GM19463 (cell line): ENCODE measurements at regions not wholly inside any gene's neighbourhood (a gene's known extent, or its start where the extent isn't known, plus 50 kb on each side); places are given as distances from the start of the nearest gene placed in this dataset.

Experiments used
- ATAC-seq: cut with Tn5 transposase; IDR thresholded peaks from one replicate; pipeline ENCODE4 v1.9.1; 2021; ENCODE audit warnings: mild to moderate bottlenecking, moderate library complexity; ENCODE audit not compliant: unreplicated experiment

- no peak for ATAC-seq
Measured at GRCh38 chr2:129247751-129248150, 731.7 kb upstream of the RAB6C start.

DNA sequence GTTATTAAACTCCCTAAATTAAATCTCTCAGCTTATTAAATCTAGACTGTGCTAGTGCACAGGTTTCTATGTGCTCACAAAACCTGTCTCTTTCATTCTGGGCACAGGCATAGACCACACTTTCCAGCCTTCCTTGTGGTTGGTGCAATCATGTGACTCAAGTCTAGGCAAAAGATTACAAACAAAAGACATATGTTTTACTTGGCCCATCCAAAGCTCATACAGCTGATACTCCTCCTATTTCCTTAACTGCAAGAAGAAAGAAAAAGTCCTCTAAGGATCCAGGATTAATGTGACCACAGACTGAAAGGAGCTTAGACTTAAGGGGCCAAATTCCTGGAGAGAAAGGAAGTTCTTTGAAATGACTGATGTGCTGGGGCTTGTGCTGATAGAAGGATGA, 731.3 kb upstream of the RAB6C start:
- ATAC-seq: no peak

GRCh38 chr2:129252781-129253460, 726.5 kb upstream of the RAB6C start:
- no peak for ATAC-seq

GRCh38 chr2:129253461-129253812, 726.0 kb upstream of the RAB6C start:
- no peak for ATAC-seq

DNA sequence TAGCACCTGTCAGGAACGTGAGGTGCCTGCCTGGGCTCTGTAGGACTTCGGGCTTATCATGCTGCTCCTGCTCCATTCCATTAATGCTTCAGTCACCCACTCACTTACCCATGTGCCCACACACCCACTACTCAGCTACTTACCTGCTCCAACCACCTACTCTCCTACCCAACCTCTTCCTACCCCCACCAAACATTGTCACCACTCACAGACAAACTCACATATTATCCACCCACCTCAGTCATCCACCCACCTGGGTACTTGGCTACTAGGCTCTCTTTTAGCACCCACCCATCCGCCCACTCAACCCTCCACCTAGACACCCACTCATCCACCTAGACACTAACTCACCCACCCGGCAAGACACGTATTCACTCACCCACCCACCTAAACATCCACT, 724.7 kb upstream of the RAB6C start:
- no peak for ATAC-seq

- ATAC-seq: no peak
Measured at GRCh38 chr2:129255610-129256313, 723.7 kb upstream of the RAB6C start.

DNA sequence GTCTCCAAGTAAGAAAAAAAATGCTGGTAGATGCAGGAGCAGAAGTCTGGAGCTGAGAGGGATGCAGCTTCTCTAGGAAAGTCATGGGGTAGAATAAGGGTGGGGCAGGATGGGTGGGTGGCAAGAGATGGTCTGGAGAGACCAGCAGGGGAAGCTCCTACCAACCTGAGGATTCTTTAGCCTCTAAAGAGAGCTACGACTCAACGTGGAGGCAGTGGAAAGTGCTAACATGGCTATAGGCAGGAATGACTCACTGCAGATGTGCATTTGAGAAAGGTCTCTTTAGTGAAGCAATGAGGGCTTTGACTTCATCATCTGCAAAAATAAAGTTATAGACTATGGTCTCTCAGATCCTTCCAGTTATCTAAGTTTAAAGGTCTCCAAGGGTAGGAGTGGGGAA, 722.8 kb upstream of the RAB6C start:
- no peak for ATAC-seq

DNA sequence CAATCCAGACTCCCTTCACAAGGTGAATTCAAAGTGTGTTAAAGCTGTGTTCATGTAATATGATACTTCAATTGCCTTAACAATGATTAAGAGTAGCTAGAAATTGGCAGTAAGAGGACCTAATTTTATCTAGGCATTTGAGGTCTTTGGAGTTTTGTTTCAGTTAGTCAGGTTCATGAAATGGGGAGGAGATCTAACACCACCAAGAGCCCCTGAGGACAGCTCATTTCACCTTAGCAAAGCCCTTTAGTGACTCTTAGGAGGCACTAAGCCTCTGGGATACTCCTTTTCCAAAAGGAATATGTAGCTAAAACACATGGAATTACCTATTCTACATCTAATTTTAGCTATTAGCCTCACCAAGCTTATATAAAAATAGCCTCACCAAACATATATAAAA, 716.5 kb upstream of the RAB6C start:
- no peak for ATAC-seq

DNA sequence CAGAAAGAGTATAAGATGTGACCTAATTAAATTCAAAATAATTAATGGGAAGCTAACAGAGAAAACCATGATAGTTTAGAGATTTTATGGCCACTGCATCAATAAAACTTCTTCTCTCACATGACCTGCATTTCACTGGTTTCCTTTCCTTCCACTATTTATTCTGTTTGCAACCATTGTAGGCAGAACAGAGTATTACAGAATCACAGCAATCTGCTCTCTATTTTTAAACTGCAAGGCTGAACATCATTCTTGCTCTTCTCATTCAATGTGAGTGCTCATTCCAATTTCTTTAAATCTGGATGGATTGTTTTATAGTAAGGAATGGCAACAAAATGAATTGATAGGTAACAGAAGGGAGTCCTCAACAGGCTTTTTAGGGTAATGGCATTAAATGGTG, 715.5 kb upstream of the RAB6C start:
- no peak for ATAC-seq

DNA sequence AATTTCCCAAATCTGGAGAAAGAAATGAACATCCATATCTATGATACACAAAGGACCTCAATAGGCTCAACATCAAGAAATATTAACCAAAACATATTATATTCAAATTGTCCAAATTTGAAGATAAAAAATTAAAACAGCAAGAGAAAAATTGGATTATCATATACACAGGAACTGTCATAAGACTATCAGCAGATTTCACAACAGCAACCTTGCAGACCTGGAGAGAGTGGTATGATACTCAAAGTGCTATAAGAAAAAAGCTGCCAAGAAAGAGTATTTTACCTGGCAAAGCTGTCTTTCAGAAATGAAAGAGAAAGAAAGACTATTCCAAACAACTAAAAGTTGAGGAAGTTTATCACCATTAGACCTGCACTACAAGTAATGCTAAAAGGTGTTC, 711.9 kb upstream of the RAB6C start:
- no peak for ATAC-seq

DNA sequence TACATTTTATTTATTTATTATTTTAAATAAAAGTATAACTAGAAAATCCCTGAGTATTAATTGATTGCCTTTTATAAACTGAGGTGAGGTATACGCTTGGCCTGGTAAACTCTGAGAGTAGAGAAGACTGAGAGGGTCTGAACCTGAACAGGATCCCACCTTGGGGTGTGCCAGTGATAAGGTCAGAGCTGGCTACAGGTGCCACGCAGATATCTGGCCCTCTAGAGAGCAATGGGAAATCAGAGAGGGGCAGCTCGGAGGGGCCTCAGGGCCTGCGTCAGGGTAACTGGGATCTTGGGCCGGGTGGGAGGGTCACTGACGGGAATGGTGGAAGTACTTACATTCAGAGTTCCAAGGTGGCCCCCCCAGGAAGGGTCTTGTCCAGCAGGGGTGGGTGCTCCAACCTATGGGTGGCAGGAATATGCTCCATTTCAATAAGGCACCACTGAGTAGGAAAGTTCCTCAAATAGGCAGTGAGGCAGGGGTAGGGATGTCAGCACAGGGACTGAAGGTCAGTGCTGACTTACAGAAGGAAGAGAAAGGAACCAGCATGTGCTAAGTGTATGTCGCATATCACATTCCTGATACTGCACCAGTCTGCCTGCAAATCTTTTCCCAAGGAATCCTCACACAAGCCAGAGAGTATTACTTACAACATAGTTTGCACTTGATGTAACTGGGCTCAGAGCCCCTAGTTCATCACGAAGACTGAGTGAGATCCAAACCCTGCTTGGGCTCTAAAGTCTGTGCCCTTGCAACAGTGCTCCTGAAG, 706.0 kb upstream of the RAB6C start:
- no peak for ATAC-seq

- no peak for ATAC-seq
Measured at GRCh38 chr2:129274038-129274415, 705.4 kb upstream of the RAB6C start.

DNA sequence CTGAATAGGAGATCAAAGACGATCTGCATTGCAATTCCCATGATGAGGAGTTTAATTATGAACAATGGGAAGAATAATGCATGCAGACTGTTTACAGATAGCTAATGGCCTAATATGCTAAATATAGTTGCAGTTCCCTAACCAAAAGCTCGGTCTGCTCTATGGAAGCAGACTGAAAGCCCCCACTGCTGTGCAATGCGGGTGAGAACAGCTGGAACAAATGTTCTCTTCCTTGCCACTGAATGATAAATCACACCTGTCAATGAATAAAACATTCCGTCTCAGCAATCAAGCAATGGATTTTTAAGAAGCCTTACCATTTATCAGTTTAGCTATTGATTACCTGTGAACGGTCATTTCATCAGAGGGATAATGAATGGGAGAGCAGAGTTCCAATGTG, 704.5 kb upstream of the RAB6C start:
- no peak for ATAC-seq

DNA sequence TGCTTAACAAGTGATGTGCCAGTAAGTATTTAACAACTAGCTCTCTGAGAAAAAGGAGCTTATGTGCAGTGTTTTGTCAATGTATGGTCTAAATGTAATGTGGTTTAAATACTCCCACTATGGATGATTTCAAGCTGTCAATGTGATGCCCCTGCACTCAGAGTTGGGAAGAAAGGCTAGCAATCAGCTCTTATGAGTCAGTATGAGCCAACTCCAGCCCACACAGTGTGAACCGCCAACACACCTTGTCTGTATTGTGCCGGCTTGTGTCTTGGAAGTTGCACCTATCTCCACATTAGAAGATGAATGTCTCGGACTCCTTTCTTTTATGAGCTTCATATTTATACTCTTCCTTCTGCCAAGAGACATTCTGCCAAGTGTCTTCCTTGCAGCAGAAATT, 703.8 kb upstream of the RAB6C start:
- no peak for ATAC-seq

- no peak for ATAC-seq
Measured at GRCh38 chr2:129276978-129277584, 702.4 kb upstream of the RAB6C start.

GRCh38 chr2:129277585-129277981, 701.9 kb upstream of the RAB6C start:
- ATAC-seq: no peak

GRCh38 chr2:129281791-129282530, 697.5 kb upstream of the RAB6C start:
- no peak for ATAC-seq

- no peak for ATAC-seq
Measured at GRCh38 chr2:129285012-129285411, 694.5 kb upstream of the RAB6C start.

DNA sequence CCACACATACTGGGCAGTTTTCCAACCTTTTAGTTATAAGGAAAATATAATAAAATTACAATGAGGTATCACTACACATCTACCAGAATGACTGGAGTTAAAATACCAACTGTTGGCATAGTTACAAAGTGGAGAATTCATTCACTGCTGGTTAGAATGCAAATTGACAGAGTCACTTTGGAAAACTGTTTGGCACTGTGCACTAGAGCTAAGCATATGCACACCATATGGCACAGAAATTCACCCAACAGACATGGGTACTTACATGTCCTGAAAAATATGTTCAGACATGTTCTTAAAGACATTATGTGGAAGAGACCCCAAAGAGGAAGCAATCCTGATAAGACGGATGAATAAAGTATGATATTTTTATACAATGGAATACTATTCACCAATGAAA, 686.1 kb upstream of the RAB6C start:
- ATAC-seq: no peak

- ATAC-seq: no peak
Measured at GRCh38 chr2:129296396-129296795, 683.1 kb upstream of the RAB6C start.

- no peak for ATAC-seq
Measured at GRCh38 chr2:129296806-129297205, 682.7 kb upstream of the RAB6C start.
